A549 (cell line): ENCODE measurements at regions not wholly inside any gene's neighbourhood (a gene's known extent, or its start where the extent isn't known, plus 50 kb on each side); places are given as distances from the start of the nearest gene placed in this dataset.

Experiments used
- ATAC-seq, 2 experiments: fragments of 200-7000 bp in 1 of 2; fragments of >200 bp in 1 of 2; cut with Nextera tagmentation in 1 of 2; cut with Tn5 transposase in 1 of 2; 3 replicates each; pipeline versions ENCODE4 v1.8.0 to v1.9.1; 2018 to 2020; ENCODE audit warnings: mild to moderate bottlenecking in 1 of 2, moderate library complexity in 1 of 2
- CTCF ChIA-PET: fragments of 300-600 bp; sonication (Branson Sonifier 250); formaldehyde crosslinking; extraction: SDS; loops from one replicate; lab custom pipeline; 2021; ENCODE audit warnings: antibody characterized with exemption, inconsistent platforms; lab: Yijun Ruan, JAX
- POLR2A ChIA-PET: fragments of 350-600 bp; formaldehyde crosslinking; extraction: SDS; loops from one replicate; lab custom pipeline; 2021; ENCODE audit warnings: antibody characterized with exemption, inconsistent platforms; lab: Yijun Ruan, JAX
- DNase-seq, 2 experiments: peaks; one replicate each; pipeline versions ENCODE4 v3.0.0 to v3.0.0-alpha.2; 2011 to 2016; ENCODE audit warnings: low read depth in 1 of 2, low spot score in 1 of 2
- FAIRE-seq: peaks from 2 replicates; lab custom pipeline; 2011; peaks lifted over from hg19 to GRCh38; lab: Jason Lieb, UNC
- H3K27ac ChIP-seq, 2 experiments: fragments of >200 bp; sonication (Bioruptor Twin); formaldehyde crosslinking; 3 replicates each; pipeline ENCODE4 v1.5.1; 2016 to 2017
- H3K4me1 ChIP-seq: fragments of >200 bp; sonication (Bioruptor Twin); formaldehyde crosslinking; 3 replicates; pipeline ENCODE4 v1.6.1; 2016
- H3K4me2 ChIP-seq: fragments of >200 bp; sonication (Bioruptor Twin); formaldehyde crosslinking; 3 replicates; pipeline ENCODE4 v1.6.1; 2016
- H3K4me3 ChIP-seq: fragments of >200 bp; sonication (Bioruptor Twin); formaldehyde crosslinking; 3 replicates; pipeline ENCODE4 v1.5.1; 2016
- H3K9me3 ChIP-seq: fragments of >200 bp; sonication (Bioruptor Twin); formaldehyde crosslinking; 3 replicates; pipeline ENCODE4 v1.6.1; 2016
- ATOH8 ChIP-seq: fragments of 250-450 bp; sonication (Bioruptor Pico); IDR thresholded peaks from 2 replicates; pipeline ENCODE4 v1.5.0; 2020; ENCODE audit warnings: low read depth, mild to moderate bottlenecking, moderate library complexity
- CTCF ChIP-seq: fragments of >200 bp; sonication (Bioruptor Twin); formaldehyde crosslinking; IDR thresholded peaks from 3 replicates; pipeline ENCODE4 v1.5.1; 2016
- EHF ChIP-seq: fragments of 250-450 bp; sonication (Bioruptor Pico); IDR thresholded peaks from 2 replicates; pipeline ENCODE4 v1.5.0; 2020; ENCODE audit warnings: mild to moderate bottlenecking
- ELK1 ChIP-seq: fragments of 150-350 bp; IDR thresholded peaks from 2 replicates; pipeline ENCODE4 v1.6.1; 2014; ENCODE audit warnings: low read depth, mild to moderate bottlenecking, low read length
- EP300 ChIP-seq, 2 experiments: fragments of >200 bp; sonication (Bioruptor Twin); formaldehyde crosslinking; IDR thresholded peaks; 2 replicates in 1 of 2; 3 replicates in 1 of 2; pipeline ENCODE4 v1.6.1; 2016 to 2017
- FOSL2 ChIP-seq, 2 experiments: fragments of 450-650 bp in 1 of 2; fragments of >200 bp in 1 of 2; sonication (Bioruptor Twin) in 1 of 2; formaldehyde crosslinking; IDR thresholded peaks; 2 replicates each; pipeline versions ENCODE4 v1.5.0 to v1.6.1; 2016 to 2020; ENCODE audit warnings: mild to moderate bottlenecking in 1 of 2, moderate library complexity in 1 of 2
- HEYL ChIP-seq: fragments of 250-450 bp; sonication (Bioruptor Pico); IDR thresholded peaks from 2 replicates; pipeline ENCODE4 v1.8.0; 2021; ENCODE audit warnings: mild to moderate bottlenecking, moderate library complexity
- HOXB13 ChIP-seq: fragments of 250-450 bp; sonication (Bioruptor Pico); IDR thresholded peaks from 2 replicates; pipeline ENCODE4 v1.5.0; 2020; ENCODE audit warnings: low read depth, mild to moderate bottlenecking, moderate library complexity
- HOXB5 ChIP-seq: fragments of 250-450 bp; sonication (Bioruptor Pico); IDR thresholded peaks from 2 replicates; pipeline ENCODE4 v1.5.0; 2020; ENCODE audit warnings: mild to moderate bottlenecking, moderate library complexity
- KDM1A ChIP-seq: fragments of 200-600 bp; sonication (generic); IDR thresholded peaks from 2 replicates; pipeline ENCODE4 v1.6.1; 2016; ENCODE audit warnings: low read depth, mild to moderate bottlenecking
- KDM5A ChIP-seq: fragments of 200-600 bp; sonication (generic); IDR thresholded peaks from 2 replicates; pipeline ENCODE4 v1.6.1; 2016; ENCODE audit warnings: antibody characterized with exemption, mild to moderate bottlenecking
- MYC ChIP-seq: IDR thresholded peaks from 2 replicates; pipeline ENCODE4 v1.6.1; 2012; ENCODE audit warnings: mild to moderate bottlenecking, inconsistent platforms, low read length, improper control_type of control experiment, borderline replicate concordance
- NPAS2 ChIP-seq: fragments of 250-450 bp; sonication (Bioruptor Pico); IDR thresholded peaks from 2 replicates; pipeline ENCODE4 v1.8.0; 2022; ENCODE audit warnings: mild to moderate bottlenecking, moderate library complexity, borderline replicate concordance
- NR3C1 ChIP-seq: fragments of >200 bp; sonication (Bioruptor Twin); formaldehyde crosslinking; IDR thresholded peaks from 3 replicates; pipeline ENCODE4 v1.6.1; 2017
- RAD21 ChIP-seq, 2 experiments: fragments of >200 bp in 1 of 2; sonication (Bioruptor Twin) in 1 of 2; formaldehyde crosslinking in 1 of 2; IDR thresholded peaks in 1 of 2; conservative IDR thresholded peaks in 1 of 2; 2 replicates in 1 of 2; 3 replicates in 1 of 2; pipeline ENCODE4 v1.6.1; 2012 to 2018; ENCODE audit warnings: inconsistent platforms in 1 of 2
- RARB ChIP-seq: fragments of 250-450 bp; sonication (Bioruptor Pico); IDR thresholded peaks from 2 replicates; pipeline ENCODE4 v1.8.0; 2021; ENCODE audit warnings: mild to moderate bottlenecking, moderate library complexity
- SMC3 ChIP-seq: fragments of >200 bp; sonication (Bioruptor Twin); formaldehyde crosslinking; IDR thresholded peaks from 3 replicates; pipeline ENCODE4 v1.6.1; 2018; ENCODE audit warnings: inconsistent platforms
- SREBF2 ChIP-seq: fragments of 450-650 bp; IDR thresholded peaks from 2 replicates; pipeline ENCODE4 v1.6.1; 2014; ENCODE audit warnings: mild to moderate bottlenecking, moderate library complexity
- TFCP2L1 ChIP-seq: fragments of 250-450 bp; sonication (Bioruptor Pico); IDR thresholded peaks from 2 replicates; pipeline ENCODE4 v1.5.0; 2021; ENCODE audit warnings: mild to moderate bottlenecking
- ZSCAN20 ChIP-seq: fragments of 250-450 bp; sonication (Bioruptor Pico); IDR thresholded peaks from 2 replicates; pipeline ENCODE4 v1.8.0; 2022; ENCODE audit warnings: mild to moderate bottlenecking, moderate library complexity
- WGBS: methylation state at CpG from one replicate; pipeline ENCODE4 v1.1.6; 2017; ENCODE audit errors: missing lambda C conversion rate; 5-methylcytosine and 5-hydroxymethylcytosine counted together

GRCh38 chr6:6784514-6785162 lies 196.1 kb downstream of the LY86 start:
- no peak overlapping the region for H3K27ac ChIP-seq
- 89% methylated on average over 2 of the region's 2 CpGs for WGBS
- TF ChIP-seq HOXB5 (CRISPR knock-in tag) = no peak
- TF ChIP-seq, all 56 proteins: peak for 0
- no peak overlapping the region for H3K4me2 ChIP-seq
- POLR2A ChIA-PET = no interaction called here
- FAIRE-seq (no peak), DNase-seq (no peak), ATAC-seq (no peak)
- peaks cover 11% of the 10 kb centered on the region; the same call in 2 of the 3 replicates for H3K4me1 ChIP-seq
- no peak overlapping the region for H3K4me3 ChIP-seq
- no peaks in the 10 kb centered on the region for H3K9me3 ChIP-seq
- CTCF ChIA-PET = no interaction called here

- no peak overlapping the region for H3K27ac ChIP-seq
- WGBS = 74% methylated on average over 5 of the region's 5 CpGs
- DNase-seq (no peak), FAIRE-seq (no peak), ATAC-seq (no peak)
- ChIA-PET POLR2A (no interaction called here), CTCF (no interaction called here)
- TF ChIP-seq CTCF = no peak
- TF ChIP-seq FOSL2 (IDR thresholded peaks at IDR 0.05) = no peak
- no peak for TF ChIP-seq FOSL2 (CRISPR knock-in tag; IDR thresholded peaks at IDR 0.05)
- no peak for TF ChIP-seq ELK1
- TF ChIP-seq ZSCAN20 = no peak
- TF ChIP-seq KDM1A = no peak
- TF ChIP-seq NPAS2 (CRISPR knock-in tag) = no peak
- TF ChIP-seq ATOH8 (CRISPR knock-in tag) = no peak
- no peak for TF ChIP-seq EHF (CRISPR knock-in tag)
- no peak for TF ChIP-seq NR3C1
- TF ChIP-seq SREBF2 = no peak
- TF ChIP-seq TFCP2L1 (CRISPR knock-in tag) = no peak
- no peak for TF ChIP-seq HEYL
- no peak for TF ChIP-seq KDM5A
- no peak for TF ChIP-seq MYC
- TF ChIP-seq HOXB13 = no peak
- TF ChIP-seq RARB (CRISPR knock-in tag) = no peak
- H3K9me3 ChIP-seq = no peaks in the 10 kb centered on the region
- H3K4me3 ChIP-seq = no peak overlapping the region
- H3K4me1 ChIP-seq = peaks cover 11% of the 10 kb centered on the region; the same call in 2 of the 3 replicates
- no peak overlapping the region for H3K4me2 ChIP-seq
Observed at GRCh38 chr6:6785163-6785521, 196.6 kb downstream of the LY86 start.

GRCh38 chr6:6788394-6789032 lies 200.0 kb downstream of the LY86 start:
- Histone ChIP-seq H3K27ac (no peak overlapping the region), H3K4me1 (no peaks in the 10 kb centered on the region), H3K4me2 (no peak overlapping the region), H3K9me3 (no peaks in the 10 kb centered on the region), H3K4me3 (no peak overlapping the region)
- ChIA-PET POLR2A (no interaction called here), CTCF (no interaction called here)
- peak in 1 of 2 experiments; percentile 6 for DNase-seq
- FAIRE-seq = no peak
- no peak for TF ChIP-seq SMC3
- peak; percentile 8; the same call in 1 of the 3 replicates for TF ChIP-seq CTCF
- no peak for TF ChIP-seq EP300 (IDR thresholded peaks at IDR 0.05)
- peak; percentile 9 to 27; a peak in 1 of 5 replicates for TF ChIP-seq RAD21 (conservative IDR thresholded peaks at IDR 0.05 in 1 of 2, IDR thresholded peaks at IDR 0.05 in 1 of 2)
- peak in 1 of 2 experiments; percentile 48; a peak in 1 of 6 replicates for ATAC-seq
- 83% methylated on average over 4 of the region's 4 CpGs for WGBS
